GM18519 (cell line): ENCODE measurements at regions not wholly inside any gene's neighbourhood (a gene's known extent, or its start where the extent isn't known, plus 50 kb on each side); places are given as distances from the start of the nearest gene placed in this dataset.
"Not testable (repeated sequence)": the region's sequence is repeated elsewhere in the genome, so short reads cannot be mapped to it uniquely, and the experiment has no call there.

Experiments
- ATAC-seq: cut with Tn5 transposase; IDR thresholded peaks from one replicate; pipeline ENCODE4 v1.9.1; 2021; ENCODE audit warnings: mild to moderate bottlenecking, moderate library complexity; ENCODE audit not compliant: unreplicated experiment, low FRiP score

GRCh38 chr21:7826174-7826573 is 2695.2 kb upstream of the TPTE start:
- ATAC-seq = not testable (repeated sequence)

- not testable (repeated sequence) for ATAC-seq
Measured at GRCh38 chr21:7828260-7828659, 2693.1 kb upstream of the TPTE start.

GRCh38 chr21:7829411-7829810 is 2692.0 kb upstream of the TPTE start:
- ATAC-seq = not testable (repeated sequence)

GRCh38 chr21:7837315-7837714 is 2684.1 kb upstream of the TPTE start:
- ATAC-seq = not testable (repeated sequence)

- ATAC-seq = not testable (repeated sequence)
Measured at GRCh38 chr21:7853426-7853825, 2668.0 kb upstream of the TPTE start.

- ATAC-seq = not testable (repeated sequence)
Measured at GRCh38 chr21:7853836-7854235, 2667.5 kb upstream of the TPTE start.
